ENCODE measurements at regions not wholly inside any gene's neighbourhood (a gene's known extent, or its start where the extent isn't known, plus 50 kb on each side); places are given as distances from the start of the nearest gene placed in this dataset.

DNA sequence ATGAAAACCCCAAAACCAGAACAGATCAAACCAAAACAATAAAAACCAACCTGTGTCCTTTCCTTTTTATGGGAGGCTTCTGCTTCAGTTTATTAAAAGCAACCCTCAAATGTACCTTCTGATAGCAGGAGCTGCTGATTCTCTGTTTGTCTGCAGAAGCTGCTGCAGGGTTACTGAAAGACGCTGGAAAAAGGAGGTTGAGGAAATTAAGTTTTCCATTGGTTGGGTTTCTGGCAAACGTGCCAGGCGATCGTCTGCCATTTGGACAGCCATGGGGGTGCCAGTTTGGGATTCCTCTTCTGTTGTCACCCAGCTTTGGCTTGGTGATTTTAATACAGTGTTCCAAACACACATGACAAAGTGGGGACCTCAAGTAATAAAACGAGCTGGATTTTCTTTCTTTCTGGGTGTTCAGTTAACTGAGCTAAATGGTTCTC lies 185.4 kb upstream of the ZFHX3 start:
- ChIA-PET POLR2A (no interaction called here), CTCF (interaction anchor here (0.7 kb wide), 1 partner anchor 150 kb away, joined by 3 read pairs; no protein-coding TSS in a partner anchor)
- H3K4me3 ChIP-seq (ENCODE audit: control insufficient read depth in 1 of 7, extremely low read depth in 1 of 7, insufficient read depth in 4 of 7, low read depth in 2 of 7, low read length in 6 of 7) = no peak overlapping the region
- DNase-seq = no peak
- H3K4me1 ChIP-seq (ENCODE audit: control extremely low read depth in 1 of 4, control insufficient read depth in 4 of 4, insufficient read depth in 4 of 4, low read length in 3 of 4) = no peaks in the 10 kb centered on the region
- H3K27ac ChIP-seq (ENCODE audit: insufficient read depth in 1 of 2, low read depth in 1 of 2, low read length in 2 of 2, poor library complexity in 1 of 2, severe bottlenecking in 2 of 2) = no peak overlapping the region
- H3K9me3 ChIP-seq (ENCODE audit: control extremely low read depth in 1 of 5, control insufficient read depth in 4 of 5, insufficient read depth in 2 of 5, low read depth in 1 of 5, low read length in 4 of 5) = no peaks in the 10 kb centered on the region
- WGBS (ENCODE audit: insufficient coverage) = 83% methylated on average over 5 of the region's 5 CpGs
- H3K27me3 ChIP-seq (replicated peaks in 2 of 5; ENCODE audit: control insufficient read depth in 4 of 5, insufficient read depth in 5 of 5, low read length in 4 of 5) = no peaks in the 10 kb centered on the region
- no peaks in the 10 kb centered on the region for H3K36me3 ChIP-seq (ENCODE audit: control insufficient read depth in 4 of 4, insufficient read depth in 4 of 4, low read length in 3 of 4)

DNA sequence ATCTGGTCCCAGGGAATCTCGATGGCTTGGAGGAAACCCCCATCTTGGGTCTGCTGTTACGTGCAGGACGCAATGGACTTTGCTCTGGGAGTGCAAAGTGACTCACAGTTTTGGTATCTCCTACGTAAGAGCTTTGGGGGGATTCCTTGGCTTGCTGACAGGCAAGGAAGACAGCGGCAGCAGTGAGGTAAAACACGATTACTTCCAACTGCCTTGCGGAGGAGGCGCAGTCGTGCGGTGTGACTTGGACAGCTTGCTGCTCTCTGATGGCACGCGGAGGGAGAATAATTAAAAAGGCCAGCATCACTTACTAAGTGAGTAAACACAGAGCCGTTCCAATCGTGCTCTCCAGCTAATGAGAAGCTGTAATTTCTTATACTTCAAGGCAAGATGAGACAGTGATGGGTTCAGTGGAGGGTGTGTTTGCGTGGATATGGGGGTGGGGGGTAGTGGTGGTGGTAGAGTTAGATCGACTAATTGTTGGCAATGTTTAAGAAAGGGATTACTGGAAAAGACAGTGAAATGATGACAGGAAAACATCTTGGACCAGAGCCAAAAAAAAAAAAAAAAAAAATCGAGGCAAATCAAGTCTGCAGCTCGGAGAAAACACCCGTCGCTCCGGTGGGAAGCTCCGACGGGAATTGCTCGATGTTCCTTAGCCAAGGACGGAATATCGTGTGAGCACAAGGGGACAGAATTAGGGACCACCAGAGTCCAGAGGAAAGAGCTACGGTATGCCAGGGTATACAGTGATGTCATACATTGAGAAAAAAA lies 184.8 kb upstream of the ZFHX3 start:
- DNase-seq = peak in 1 of 3 donors; percentile 2
- Histone ChIP-seq H3K27ac (ENCODE audit: insufficient read depth in 1 of 2, low read depth in 1 of 2, low read length in 2 of 2, poor library complexity in 1 of 2, severe bottlenecking in 2 of 2) (no peak overlapping the region), H3K4me1 (ENCODE audit: control extremely low read depth in 1 of 4, control insufficient read depth in 4 of 4, insufficient read depth in 4 of 4, low read length in 3 of 4) (no peaks in the 10 kb centered on the region), H3K27me3 (replicated peaks in 2 of 5; ENCODE audit: control insufficient read depth in 4 of 5, insufficient read depth in 5 of 5, low read length in 4 of 5) (no peaks in the 10 kb centered on the region), H3K36me3 (ENCODE audit: control insufficient read depth in 4 of 4, insufficient read depth in 4 of 4, low read length in 3 of 4) (no peaks in the 10 kb centered on the region), H3K9me3 (ENCODE audit: control extremely low read depth in 1 of 5, control insufficient read depth in 4 of 5, insufficient read depth in 2 of 5, low read depth in 1 of 5, low read length in 4 of 5) (no peaks in the 10 kb centered on the region), H3K4me3 (ENCODE audit: control insufficient read depth in 1 of 7, extremely low read depth in 1 of 7, insufficient read depth in 4 of 7, low read depth in 2 of 7, low read length in 6 of 7) (no peak overlapping the region)
- ChIA-PET POLR2A (interaction anchor here (0.6 kb wide), 1 partner anchor 22 kb away, joined by 3 read pairs; no protein-coding TSS in a partner anchor), CTCF (interaction anchor here (0.7 to 0.8 kb wide), 2 partner anchors 46 to 151 kb away, joined by 3 read pairs; no protein-coding TSS in a partner anchor)
- 95% methylated on average over 25 of the region's 27 CpGs for WGBS (ENCODE audit: insufficient coverage)

DNA sequence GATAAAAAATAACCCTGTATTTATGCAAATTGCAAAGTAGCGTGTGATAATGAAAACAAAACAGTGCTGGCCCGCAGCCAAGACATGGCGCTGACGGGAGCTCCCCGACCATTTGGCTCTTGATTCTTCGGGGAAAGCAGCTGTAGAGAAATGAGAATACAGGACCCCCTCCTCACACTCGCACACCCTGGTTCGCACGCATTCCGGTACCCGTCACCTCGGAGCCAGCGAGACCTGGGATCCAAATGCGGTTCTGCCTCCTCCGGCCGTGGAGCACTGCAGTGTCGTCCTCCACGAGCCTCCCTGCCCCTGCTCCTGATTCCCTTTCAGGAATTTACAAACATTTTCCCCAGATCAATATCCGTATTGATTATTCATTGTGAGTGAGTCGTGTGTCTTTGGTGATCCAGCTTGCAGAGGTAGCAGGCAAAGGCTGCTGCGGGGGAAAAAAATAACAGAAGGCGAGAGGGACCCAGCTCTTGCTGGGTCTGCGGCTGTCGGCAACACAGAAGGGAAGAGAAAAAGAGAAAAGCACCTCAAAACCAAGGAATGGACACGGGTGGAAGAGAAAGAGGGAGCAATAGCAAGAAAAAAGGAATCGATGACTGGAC lies 184.1 kb upstream of the ZFHX3 start:
- no peaks in the 10 kb centered on the region for H3K27me3 ChIP-seq (replicated peaks in 2 of 5; ENCODE audit: control insufficient read depth in 4 of 5, insufficient read depth in 5 of 5, low read length in 4 of 5)
- no peak for DNase-seq
- no peaks in the 10 kb centered on the region for H3K4me1 ChIP-seq (ENCODE audit: control extremely low read depth in 1 of 4, control insufficient read depth in 4 of 4, insufficient read depth in 4 of 4, low read length in 3 of 4)
- H3K36me3 ChIP-seq (ENCODE audit: control insufficient read depth in 4 of 4, insufficient read depth in 4 of 4, low read length in 3 of 4) = no peaks in the 10 kb centered on the region
- 95% methylated on average over 21 of the region's 26 CpGs for WGBS (ENCODE audit: insufficient coverage)
- POLR2A ChIA-PET = interaction anchor here (0.6 kb wide), 1 partner anchor 22 kb away, joined by 3 read pairs; no protein-coding TSS in a partner anchor
- H3K4me3 ChIP-seq (ENCODE audit: control insufficient read depth in 1 of 7, extremely low read depth in 1 of 7, insufficient read depth in 4 of 7, low read depth in 2 of 7, low read length in 6 of 7) = no peak overlapping the region
- no peak overlapping the region for H3K27ac ChIP-seq (ENCODE audit: insufficient read depth in 1 of 2, low read depth in 1 of 2, low read length in 2 of 2, poor library complexity in 1 of 2, severe bottlenecking in 2 of 2)
- no peaks in the 10 kb centered on the region for H3K9me3 ChIP-seq (ENCODE audit: control extremely low read depth in 1 of 5, control insufficient read depth in 4 of 5, insufficient read depth in 2 of 5, low read depth in 1 of 5, low read length in 4 of 5)
- CTCF ChIA-PET = interaction anchor here (0.8 kb wide), 1 partner anchor 45 kb away, joined by 3 read pairs; no protein-coding TSS in a partner anchor

DNA sequence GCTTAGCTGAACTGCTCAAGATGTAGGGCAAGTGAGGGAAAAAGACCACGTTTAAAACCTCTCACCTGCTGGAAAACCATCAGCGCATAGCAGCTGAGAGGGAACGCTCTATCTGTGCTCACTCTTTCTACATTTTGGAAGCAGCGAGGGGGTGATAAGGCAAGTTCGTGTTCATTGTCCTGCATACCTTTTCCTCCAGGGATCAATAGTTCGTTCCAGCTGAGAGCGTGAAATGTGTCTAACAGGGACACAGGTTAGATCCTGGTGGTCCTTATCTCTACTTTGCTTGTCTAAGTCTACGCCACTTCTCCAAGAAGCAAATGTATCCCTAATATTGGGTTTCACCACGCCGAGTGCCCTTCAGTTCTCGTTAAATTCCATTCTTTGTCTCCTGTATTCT lies 183.5 kb upstream of the ZFHX3 start:
- H3K4me1 ChIP-seq (ENCODE audit: control extremely low read depth in 1 of 4, control insufficient read depth in 4 of 4, insufficient read depth in 4 of 4, low read length in 3 of 4) = no peaks in the 10 kb centered on the region
- no peak overlapping the region for H3K4me3 ChIP-seq (ENCODE audit: control insufficient read depth in 1 of 7, extremely low read depth in 1 of 7, insufficient read depth in 4 of 7, low read depth in 2 of 7, low read length in 6 of 7)
- POLR2A ChIA-PET = no interaction called here
- H3K36me3 ChIP-seq (ENCODE audit: control insufficient read depth in 4 of 4, insufficient read depth in 4 of 4, low read length in 3 of 4) = no peaks in the 10 kb centered on the region
- CTCF ChIA-PET = no interaction called here
- no peak overlapping the region for H3K27ac ChIP-seq (ENCODE audit: insufficient read depth in 1 of 2, low read depth in 1 of 2, low read length in 2 of 2, poor library complexity in 1 of 2, severe bottlenecking in 2 of 2)
- DNase-seq = no peak
- 96% methylated on average over 11 of the region's 11 CpGs for WGBS (ENCODE audit: insufficient coverage)
- no peaks in the 10 kb centered on the region for H3K27me3 ChIP-seq (replicated peaks in 2 of 5; ENCODE audit: control insufficient read depth in 4 of 5, insufficient read depth in 5 of 5, low read length in 4 of 5)
- no peaks in the 10 kb centered on the region for H3K9me3 ChIP-seq (ENCODE audit: control extremely low read depth in 1 of 5, control insufficient read depth in 4 of 5, insufficient read depth in 2 of 5, low read depth in 1 of 5, low read length in 4 of 5)

DNA sequence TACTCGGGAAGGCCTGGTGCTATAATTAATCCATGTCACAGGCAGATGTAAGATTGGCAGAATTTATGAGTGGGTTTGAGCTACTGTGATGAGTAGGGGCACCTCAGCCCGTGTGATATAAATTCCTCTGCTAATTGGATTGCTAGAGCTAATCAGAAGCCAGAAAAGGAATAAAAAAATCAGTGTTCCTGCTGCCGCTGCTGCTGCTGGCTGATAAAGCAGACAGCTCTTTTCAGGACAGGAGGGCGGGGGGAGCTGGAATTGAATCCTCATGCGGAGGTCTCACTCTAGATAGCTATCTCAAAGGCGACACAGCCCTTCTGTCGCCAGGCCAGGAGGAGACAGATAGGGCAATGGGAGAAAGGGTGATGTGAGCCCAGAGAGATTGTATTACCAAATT lies 182.7 kb upstream of the ZFHX3 start:
- WGBS (ENCODE audit: insufficient coverage) = 96% methylated on average over 7 of the region's 7 CpGs
- no peaks in the 10 kb centered on the region for H3K27me3 ChIP-seq (replicated peaks in 2 of 5; ENCODE audit: control insufficient read depth in 4 of 5, insufficient read depth in 5 of 5, low read length in 4 of 5)
- ChIA-PET CTCF (no interaction called here), POLR2A (no interaction called here)
- no peak for DNase-seq
- no peaks in the 10 kb centered on the region for H3K4me1 ChIP-seq (ENCODE audit: control extremely low read depth in 1 of 4, control insufficient read depth in 4 of 4, insufficient read depth in 4 of 4, low read length in 3 of 4)
- H3K4me3 ChIP-seq (ENCODE audit: control insufficient read depth in 1 of 7, extremely low read depth in 1 of 7, insufficient read depth in 4 of 7, low read depth in 2 of 7, low read length in 6 of 7) = no peak overlapping the region
- H3K36me3 ChIP-seq (ENCODE audit: control insufficient read depth in 4 of 4, insufficient read depth in 4 of 4, low read length in 3 of 4) = no peaks in the 10 kb centered on the region
- no peak overlapping the region for H3K27ac ChIP-seq (ENCODE audit: insufficient read depth in 1 of 2, low read depth in 1 of 2, low read length in 2 of 2, poor library complexity in 1 of 2, severe bottlenecking in 2 of 2)
- no peaks in the 10 kb centered on the region for H3K9me3 ChIP-seq (ENCODE audit: control extremely low read depth in 1 of 5, control insufficient read depth in 4 of 5, insufficient read depth in 2 of 5, low read depth in 1 of 5, low read length in 4 of 5)

DNA sequence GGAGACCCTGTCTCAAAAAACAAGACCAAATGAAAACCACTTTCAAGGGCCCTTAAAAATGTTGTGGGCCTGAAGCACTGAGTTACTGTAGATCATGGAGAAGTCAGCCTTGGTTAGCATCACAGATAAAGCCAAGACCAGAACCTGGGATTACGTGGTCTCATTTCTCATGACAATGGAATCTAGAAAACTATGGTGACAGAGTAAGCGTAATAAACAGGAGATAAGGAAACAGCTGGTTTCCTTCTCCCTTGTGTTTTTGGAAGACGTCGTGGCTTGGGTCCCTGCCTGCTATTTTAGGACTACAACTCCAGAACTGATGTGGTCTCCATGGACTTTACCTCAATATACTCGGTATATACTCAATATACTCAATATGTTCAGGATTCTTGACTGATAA lies 180.7 kb upstream of the ZFHX3 start:
- 26% methylated on average over 4 of the region's 5 CpGs for WGBS (ENCODE audit: insufficient coverage)
- POLR2A ChIA-PET = no interaction called here
- no peak overlapping the region for H3K27ac ChIP-seq (ENCODE audit: insufficient read depth in 1 of 2, low read depth in 1 of 2, low read length in 2 of 2, poor library complexity in 1 of 2, severe bottlenecking in 2 of 2)
- CTCF ChIA-PET = no interaction called here
- DNase-seq = peak in 2 of 3 donors; percentile 14 to 18
- no peaks in the 10 kb centered on the region for H3K9me3 ChIP-seq (ENCODE audit: control extremely low read depth in 1 of 5, control insufficient read depth in 4 of 5, insufficient read depth in 2 of 5, low read depth in 1 of 5, low read length in 4 of 5)
- H3K4me1 ChIP-seq (ENCODE audit: control extremely low read depth in 1 of 4, control insufficient read depth in 4 of 4, insufficient read depth in 4 of 4, low read length in 3 of 4) = no peaks in the 10 kb centered on the region
- H3K36me3 ChIP-seq (ENCODE audit: control insufficient read depth in 4 of 4, insufficient read depth in 4 of 4, low read length in 3 of 4) = no peaks in the 10 kb centered on the region
- no peak overlapping the region for H3K4me3 ChIP-seq (ENCODE audit: control insufficient read depth in 1 of 7, extremely low read depth in 1 of 7, insufficient read depth in 4 of 7, low read depth in 2 of 7, low read length in 6 of 7)
- H3K27me3 ChIP-seq (replicated peaks in 2 of 5; ENCODE audit: control insufficient read depth in 4 of 5, insufficient read depth in 5 of 5, low read length in 4 of 5) = no peaks in the 10 kb centered on the region

DNA sequence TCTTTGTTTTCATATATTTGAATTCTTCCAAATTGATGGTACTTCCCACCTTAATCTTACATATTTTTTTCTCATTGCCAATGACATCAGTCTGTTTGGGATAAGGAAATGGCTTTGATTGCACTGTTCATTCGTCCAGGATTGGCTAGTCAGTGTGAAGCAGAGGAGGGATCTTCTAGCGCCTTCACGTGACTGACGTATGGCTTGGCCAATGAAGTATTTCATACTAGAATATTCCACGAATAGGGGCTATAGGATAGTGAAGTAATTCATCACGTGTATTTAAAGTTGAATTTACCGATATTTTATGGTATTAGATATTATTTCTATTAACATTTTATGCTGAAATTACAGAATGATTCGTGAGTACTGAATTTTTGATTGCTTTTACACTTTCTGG lies 178.7 kb upstream of the ZFHX3 start:
- ChIA-PET CTCF (interaction anchor here (1.6 kb wide), 1 partner anchor 25 kb away, joined by 4 read pairs; no protein-coding TSS in a partner anchor), POLR2A (no interaction called here)
- DNase-seq = no peak
- WGBS (ENCODE audit: insufficient coverage) = 93% methylated on average over 4 of the region's 8 CpGs
- Histone ChIP-seq H3K36me3 (ENCODE audit: control insufficient read depth in 4 of 4, insufficient read depth in 4 of 4, low read length in 3 of 4) (no peaks in the 10 kb centered on the region), H3K9me3 (ENCODE audit: control extremely low read depth in 1 of 5, control insufficient read depth in 4 of 5, insufficient read depth in 2 of 5, low read depth in 1 of 5, low read length in 4 of 5) (no peaks in the 10 kb centered on the region), H3K27me3 (replicated peaks in 2 of 5; ENCODE audit: control insufficient read depth in 4 of 5, insufficient read depth in 5 of 5, low read length in 4 of 5) (no peaks in the 10 kb centered on the region), H3K27ac (ENCODE audit: insufficient read depth in 1 of 2, low read depth in 1 of 2, low read length in 2 of 2, poor library complexity in 1 of 2, severe bottlenecking in 2 of 2) (no peak overlapping the region), H3K4me1 (ENCODE audit: control extremely low read depth in 1 of 4, control insufficient read depth in 4 of 4, insufficient read depth in 4 of 4, low read length in 3 of 4) (no peaks in the 10 kb centered on the region), H3K4me3 (ENCODE audit: control insufficient read depth in 1 of 7, extremely low read depth in 1 of 7, insufficient read depth in 4 of 7, low read depth in 2 of 7, low read length in 6 of 7) (no peak overlapping the region)

Data from common myeloid progenitor, CD34-positive (primary cell).